ENCODE measurements at regions not wholly inside any gene's neighbourhood (a gene's known extent, or its start where the extent isn't known, plus 50 kb on each side); places are given as distances from the start of the nearest gene placed in this dataset.

DNA sequence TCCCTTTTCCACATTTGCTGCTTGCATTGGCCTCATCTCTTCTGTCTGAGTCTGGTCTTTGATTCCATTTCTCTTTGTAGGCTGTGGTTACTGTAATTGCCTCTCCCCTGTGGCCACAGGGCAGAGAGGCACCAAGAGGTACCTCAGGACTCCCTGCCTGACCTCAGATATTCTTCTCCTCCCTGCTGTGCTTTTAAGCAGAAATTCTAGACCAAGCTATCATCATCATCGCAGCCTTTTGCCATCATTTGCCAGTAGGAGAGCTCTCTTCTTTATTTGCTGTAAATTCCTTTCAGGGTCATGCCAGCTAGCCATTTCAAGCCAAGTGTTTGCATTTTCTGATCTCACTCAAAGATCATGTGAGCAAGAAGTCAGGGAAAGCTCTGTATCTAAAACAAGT, 369.6 kb downstream of the ICE1 start:
- Histone ChIP-seq H3K4me3 (ENCODE audit: low read depth in 1 of 3, low read length in 3 of 3) (no peak overlapping the region), H3K27me3 (ENCODE audit: control insufficient read depth in 3 of 3, insufficient read depth in 3 of 3, low read length in 3 of 3) (no peaks in the 10 kb centered on the region), H3K4me1 (ENCODE audit: control insufficient read depth in 3 of 3, insufficient read depth in 2 of 3, low read depth in 1 of 3, low read length in 2 of 3) (no peaks in the 10 kb centered on the region), H3K9me3 (ENCODE audit: control insufficient read depth in 2 of 2, insufficient read depth in 1 of 2, low read depth in 1 of 2, low read length in 1 of 2) (no peaks in the 10 kb centered on the region), H3K27ac (ENCODE audit: low read depth in 1 of 3, low read length in 2 of 3) (no peak overlapping the region), H3K36me3 (ENCODE audit: control insufficient read depth in 3 of 3, insufficient read depth in 2 of 3, low read depth in 1 of 3, low read length in 3 of 3) (no peaks in the 10 kb centered on the region)
- FAIRE-seq (no peak), DNase-seq (no peak)
- WGBS, 3 donors, result 87 to 92% (median 89%) methylated on average over 1 of the region's 1 CpG

DNA sequence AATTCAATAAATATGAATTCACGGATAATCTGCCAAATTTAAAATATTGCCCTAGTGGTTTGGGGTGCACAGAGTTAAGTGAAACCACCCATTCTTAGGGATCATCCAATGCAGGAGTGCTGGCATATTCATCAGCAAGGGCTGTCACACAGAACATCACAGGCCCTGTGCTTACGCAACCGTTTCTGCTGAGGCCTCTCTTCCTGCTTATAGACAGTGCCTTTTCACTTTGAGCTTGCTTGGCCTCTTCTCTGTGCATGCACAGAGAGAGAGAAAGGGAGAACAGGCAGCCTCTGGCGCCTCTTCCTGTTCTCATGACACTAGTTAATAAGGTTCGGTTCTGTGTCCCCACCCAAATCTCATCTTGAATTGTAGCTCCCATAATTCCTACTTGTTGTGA, 366.3 kb downstream of the ICE1 start:
- 85 to 93% (median 88%) methylated on average over 5 of the region's 5 CpGs for WGBS, 3 donors
- DNase-seq (no peak), FAIRE-seq (no peak)
- H3K4me3 ChIP-seq (ENCODE audit: low read depth in 1 of 3, low read length in 3 of 3), result no peak overlapping the region
- H3K9me3 ChIP-seq (ENCODE audit: control insufficient read depth in 2 of 2, insufficient read depth in 1 of 2, low read depth in 1 of 2, low read length in 1 of 2), result no peaks in the 10 kb centered on the region
- no peak overlapping the region for H3K27ac ChIP-seq (ENCODE audit: low read depth in 1 of 3, low read length in 2 of 3)
- H3K36me3 ChIP-seq (ENCODE audit: control insufficient read depth in 3 of 3, insufficient read depth in 2 of 3, low read depth in 1 of 3, low read length in 3 of 3), result no peaks in the 10 kb centered on the region
- H3K4me1 ChIP-seq (ENCODE audit: control insufficient read depth in 3 of 3, insufficient read depth in 2 of 3, low read depth in 1 of 3, low read length in 2 of 3), result no peaks in the 10 kb centered on the region
- H3K27me3 ChIP-seq (ENCODE audit: control insufficient read depth in 3 of 3, insufficient read depth in 3 of 3, low read length in 3 of 3), result no peaks in the 10 kb centered on the region

DNA sequence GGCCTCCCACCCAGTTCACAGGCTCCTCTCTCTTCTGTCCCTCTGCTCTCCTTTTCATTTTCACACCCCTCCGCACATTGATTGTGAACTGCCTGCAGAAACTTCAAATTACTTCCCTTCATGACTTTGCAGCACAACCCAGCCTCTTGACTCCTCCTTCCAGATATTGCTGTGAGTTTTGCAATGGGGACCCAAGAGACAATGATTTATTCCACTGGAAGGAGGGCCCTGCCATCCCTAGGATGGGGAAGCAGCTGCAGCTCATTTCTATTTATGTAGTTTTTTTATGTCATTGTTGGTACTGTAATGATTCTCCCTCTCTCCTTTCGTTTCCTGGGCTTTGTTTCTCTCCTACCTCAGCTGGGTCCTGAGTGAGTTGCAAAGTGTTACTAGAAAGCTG, 364.9 kb downstream of the ICE1 start:
- no peak for DNase-seq
- 79 to 87% (median 81%) methylated on average over 2 of the region's 2 CpGs for WGBS, 3 donors
- no peak overlapping the region for H3K27ac ChIP-seq (ENCODE audit: low read depth in 1 of 3, low read length in 2 of 3)
- H3K27me3 ChIP-seq (ENCODE audit: control insufficient read depth in 3 of 3, insufficient read depth in 3 of 3, low read length in 3 of 3), result no peaks in the 10 kb centered on the region
- no peak overlapping the region for H3K4me3 ChIP-seq (ENCODE audit: low read depth in 1 of 3, low read length in 3 of 3)
- H3K4me1 ChIP-seq (ENCODE audit: control insufficient read depth in 3 of 3, insufficient read depth in 2 of 3, low read depth in 1 of 3, low read length in 2 of 3), result no peaks in the 10 kb centered on the region
- no peak for FAIRE-seq
- H3K9me3 ChIP-seq (ENCODE audit: control insufficient read depth in 2 of 2, insufficient read depth in 1 of 2, low read depth in 1 of 2, low read length in 1 of 2), result no peaks in the 10 kb centered on the region
- no peaks in the 10 kb centered on the region for H3K36me3 ChIP-seq (ENCODE audit: control insufficient read depth in 3 of 3, insufficient read depth in 2 of 3, low read depth in 1 of 3, low read length in 3 of 3)

DNA sequence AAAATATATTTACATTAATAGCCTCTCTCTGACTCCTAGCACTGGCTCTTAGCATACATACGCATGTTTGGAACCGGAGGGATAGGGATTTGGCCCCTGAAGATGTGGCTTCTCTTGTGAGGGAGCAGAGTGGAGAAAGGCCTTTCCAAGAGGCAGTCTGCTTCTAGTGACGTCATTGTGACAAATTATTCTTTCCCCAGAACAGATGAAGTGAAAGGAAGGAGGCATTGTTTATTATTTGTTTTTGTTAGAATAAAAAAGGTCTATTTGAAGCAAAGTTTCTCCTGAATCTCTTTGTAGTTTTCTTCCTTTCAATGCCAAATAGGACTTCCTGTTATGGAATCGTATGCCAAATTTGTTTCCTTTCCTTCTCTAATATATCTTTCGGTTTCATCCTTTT, 361.6 kb downstream of the ICE1 start:
- H3K27ac ChIP-seq (ENCODE audit: low read depth in 1 of 3, low read length in 2 of 3), result peak overlapping the region in 1 of 3 donors; percentile 45
- H3K9me3 ChIP-seq (ENCODE audit: control insufficient read depth in 2 of 2, insufficient read depth in 1 of 2, low read depth in 1 of 2, low read length in 1 of 2), result no peaks in the 10 kb centered on the region
- 40 to 68% (median 61%) methylated on average over 5 of the region's 5 CpGs for WGBS, 3 donors
- no peak for FAIRE-seq
- no peaks in the 10 kb centered on the region for H3K27me3 ChIP-seq (ENCODE audit: control insufficient read depth in 3 of 3, insufficient read depth in 3 of 3, low read length in 3 of 3)
- DNase-seq, result no peak
- H3K4me1 ChIP-seq (ENCODE audit: control insufficient read depth in 3 of 3, insufficient read depth in 2 of 3, low read depth in 1 of 3, low read length in 2 of 3), result no peaks in the 10 kb centered on the region
- H3K4me3 ChIP-seq (ENCODE audit: low read depth in 1 of 3, low read length in 3 of 3), result no peak overlapping the region
- H3K36me3 ChIP-seq (ENCODE audit: control insufficient read depth in 3 of 3, insufficient read depth in 2 of 3, low read depth in 1 of 3, low read length in 3 of 3), result no peaks in the 10 kb centered on the region

DNA sequence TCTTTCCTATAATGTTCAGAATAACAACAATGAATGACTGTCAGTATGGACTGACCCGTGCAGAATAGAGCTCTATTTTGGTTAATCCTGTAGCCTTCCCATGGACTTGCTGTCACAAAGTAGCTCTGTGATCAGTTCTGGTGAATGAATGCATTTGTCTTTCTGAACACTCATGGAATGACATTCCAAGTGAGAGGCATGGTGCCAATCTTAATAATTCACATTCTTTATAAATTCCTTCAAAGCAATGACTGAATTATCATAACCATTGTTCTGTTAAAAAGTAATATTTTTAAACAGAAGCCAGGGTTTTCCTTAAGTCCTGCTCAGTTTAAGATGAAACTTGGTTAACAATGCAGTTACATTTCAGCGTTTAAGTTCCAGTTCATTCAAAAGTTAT, 360.5 kb downstream of the ICE1 start:
- Histone ChIP-seq H3K4me1 (ENCODE audit: control insufficient read depth in 3 of 3, insufficient read depth in 2 of 3, low read depth in 1 of 3, low read length in 2 of 3) (no peaks in the 10 kb centered on the region), H3K36me3 (ENCODE audit: control insufficient read depth in 3 of 3, insufficient read depth in 2 of 3, low read depth in 1 of 3, low read length in 3 of 3) (no peaks in the 10 kb centered on the region), H3K4me3 (ENCODE audit: low read depth in 1 of 3, low read length in 3 of 3) (no peak overlapping the region), H3K27ac (ENCODE audit: low read depth in 1 of 3, low read length in 2 of 3) (no peak overlapping the region), H3K27me3 (ENCODE audit: control insufficient read depth in 3 of 3, insufficient read depth in 3 of 3, low read length in 3 of 3) (no peaks in the 10 kb centered on the region), H3K9me3 (ENCODE audit: control insufficient read depth in 2 of 2, insufficient read depth in 1 of 2, low read depth in 1 of 2, low read length in 1 of 2) (no peaks in the 10 kb centered on the region)
- 76 to 82% (median 79%) methylated on average over 2 of the region's 2 CpGs for WGBS, 3 donors
- FAIRE-seq, result no peak
- DNase-seq, result no peak

DNA sequence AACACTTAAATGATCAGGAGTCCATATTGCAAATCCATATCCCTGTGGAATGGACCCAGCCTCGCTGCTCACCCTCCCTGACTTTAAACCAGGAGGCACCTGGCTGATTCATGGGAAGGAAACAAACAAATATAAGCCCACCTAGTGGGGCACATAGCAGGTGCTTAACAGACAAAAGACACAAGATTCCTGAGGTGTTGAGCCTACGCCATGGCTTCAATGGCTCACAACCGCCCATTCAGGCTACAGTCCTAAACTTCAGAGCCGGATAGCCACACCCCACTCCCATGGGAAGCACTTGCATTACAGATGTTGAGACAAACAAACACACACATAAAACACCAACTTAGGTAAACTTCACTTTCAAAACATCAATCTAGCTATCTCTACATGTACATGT, 359.9 kb downstream of the ICE1 start:
- Histone ChIP-seq H3K27ac (ENCODE audit: low read depth in 1 of 3, low read length in 2 of 3) (no peak overlapping the region), H3K27me3 (ENCODE audit: control insufficient read depth in 3 of 3, insufficient read depth in 3 of 3, low read length in 3 of 3) (no peaks in the 10 kb centered on the region), H3K4me3 (ENCODE audit: low read depth in 1 of 3, low read length in 3 of 3) (no peak overlapping the region), H3K9me3 (ENCODE audit: control insufficient read depth in 2 of 2, insufficient read depth in 1 of 2, low read depth in 1 of 2, low read length in 1 of 2) (no peaks in the 10 kb centered on the region), H3K36me3 (ENCODE audit: control insufficient read depth in 3 of 3, insufficient read depth in 2 of 3, low read depth in 1 of 3, low read length in 3 of 3) (no peaks in the 10 kb centered on the region), H3K4me1 (ENCODE audit: control insufficient read depth in 3 of 3, insufficient read depth in 2 of 3, low read depth in 1 of 3, low read length in 2 of 3) (no peaks in the 10 kb centered on the region)
- 84 to 94% (median 90%) methylated on average over 4 of the region's 4 CpGs for WGBS, 3 donors
- DNase-seq (no peak), FAIRE-seq (no peak)

DNA sequence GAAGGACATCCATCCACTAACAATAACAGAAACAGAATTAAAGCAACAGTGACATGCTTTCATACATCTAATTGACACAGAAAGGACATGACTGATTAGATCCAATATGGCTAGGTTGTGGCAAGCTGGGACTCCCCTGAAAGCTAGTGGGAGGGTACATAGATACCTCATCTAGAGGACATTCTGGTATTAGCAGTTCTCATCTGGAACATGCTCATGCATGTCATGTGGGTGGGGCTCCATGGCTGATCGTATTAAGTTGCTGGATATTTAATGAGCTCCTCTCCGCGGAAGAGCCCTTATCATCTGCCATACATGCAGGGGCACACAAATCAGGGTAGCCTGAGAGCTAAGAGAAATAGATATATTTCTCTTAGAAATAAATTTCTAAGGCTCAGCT, 358.9 kb downstream of the ICE1 start:
- WGBS, 3 donors, result 77 to 87% (median 80%) methylated on average over 3 of the region's 3 CpGs
- no peak for FAIRE-seq
- no peak for DNase-seq

DNA sequence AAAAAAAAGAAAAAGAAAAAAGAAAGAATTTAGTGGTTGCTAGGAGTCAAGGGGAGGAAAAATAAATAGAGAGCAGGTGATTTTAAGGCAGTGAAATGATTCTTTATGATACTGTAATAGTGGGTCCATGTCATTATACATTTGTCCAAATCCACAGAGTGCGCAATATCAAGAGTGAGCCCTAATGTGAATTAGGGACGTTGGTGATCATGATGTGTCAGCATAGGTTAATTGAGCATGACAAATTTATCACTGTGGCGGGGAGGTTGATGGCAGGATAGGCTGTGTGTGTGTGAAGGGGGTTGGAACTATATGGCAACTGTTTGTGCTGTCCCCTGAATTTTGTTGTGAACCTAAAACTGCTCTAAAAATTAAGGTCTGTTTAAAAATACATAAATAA, 357.8 kb downstream of the ICE1 start:
- DNase-seq (no peak), FAIRE-seq (no peak)
- Histone ChIP-seq H3K4me1 (ENCODE audit: control insufficient read depth in 3 of 3, insufficient read depth in 2 of 3, low read depth in 1 of 3, low read length in 2 of 3) (no peaks in the 10 kb centered on the region), H3K36me3 (ENCODE audit: control insufficient read depth in 3 of 3, insufficient read depth in 2 of 3, low read depth in 1 of 3, low read length in 3 of 3) (no peaks in the 10 kb centered on the region), H3K9me3 (ENCODE audit: control insufficient read depth in 2 of 2, insufficient read depth in 1 of 2, low read depth in 1 of 2, low read length in 1 of 2) (no peaks in the 10 kb centered on the region), H3K27ac (ENCODE audit: low read depth in 1 of 3, low read length in 2 of 3) (no peak overlapping the region), H3K4me3 (ENCODE audit: low read depth in 1 of 3, low read length in 3 of 3) (no peak overlapping the region), H3K27me3 (ENCODE audit: control insufficient read depth in 3 of 3, insufficient read depth in 3 of 3, low read length in 3 of 3) (no peaks in the 10 kb centered on the region)
- WGBS, 3 donors, result 70 to 74% (median 73%) methylated on average over 3 of the region's 3 CpGs

More for the DNA sequence above, 358.9 kb downstream of the ICE1 start:
- no peak overlapping the region for H3K4me3 ChIP-seq (ENCODE audit: low read depth in 1 of 3, low read length in 3 of 3)
- no peaks in the 10 kb centered on the region for H3K9me3 ChIP-seq (ENCODE audit: control insufficient read depth in 2 of 2, insufficient read depth in 1 of 2, low read depth in 1 of 2, low read length in 1 of 2)
- no peaks in the 10 kb centered on the region for H3K4me1 ChIP-seq (ENCODE audit: control insufficient read depth in 3 of 3, insufficient read depth in 2 of 3, low read depth in 1 of 3, low read length in 2 of 3)
- H3K27ac ChIP-seq (ENCODE audit: low read depth in 1 of 3, low read length in 2 of 3), result no peak overlapping the region
- H3K27me3 ChIP-seq (ENCODE audit: control insufficient read depth in 3 of 3, insufficient read depth in 3 of 3, low read length in 3 of 3), result no peaks in the 10 kb centered on the region
- H3K36me3 ChIP-seq (ENCODE audit: control insufficient read depth in 3 of 3, insufficient read depth in 2 of 3, low read depth in 1 of 3, low read length in 3 of 3), result no peaks in the 10 kb centered on the region

DNA sequence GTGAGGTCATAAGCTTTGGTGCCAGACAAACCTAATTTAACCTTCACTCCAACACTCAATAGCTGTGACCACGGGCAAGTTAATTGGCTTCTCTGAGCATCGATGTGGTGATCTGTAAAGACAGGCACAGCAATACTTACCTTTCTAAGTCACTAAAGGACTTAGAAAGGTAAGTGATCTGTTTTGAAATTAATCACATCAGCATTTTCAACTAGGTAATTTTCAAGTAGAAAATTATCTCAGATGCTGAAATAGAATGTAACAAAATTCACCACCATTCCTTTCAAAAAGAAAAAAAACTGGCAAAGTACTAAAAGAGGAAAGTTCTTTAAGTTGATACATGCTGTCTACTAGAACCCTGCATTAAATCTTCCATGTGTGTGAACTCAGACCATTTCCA, 354.5 kb downstream of the ICE1 start:
- DNase-seq, result no peak
- no peaks in the 10 kb centered on the region for H3K36me3 ChIP-seq (ENCODE audit: control insufficient read depth in 3 of 3, insufficient read depth in 2 of 3, low read depth in 1 of 3, low read length in 3 of 3)
- H3K9me3 ChIP-seq (ENCODE audit: control insufficient read depth in 2 of 2, insufficient read depth in 1 of 2, low read depth in 1 of 2, low read length in 1 of 2), result no peaks in the 10 kb centered on the region
- no peak overlapping the region for H3K27ac ChIP-seq (ENCODE audit: low read depth in 1 of 3, low read length in 2 of 3)
- no peaks in the 10 kb centered on the region for H3K4me1 ChIP-seq (ENCODE audit: control insufficient read depth in 3 of 3, insufficient read depth in 2 of 3, low read depth in 1 of 3, low read length in 2 of 3)
- H3K4me3 ChIP-seq (ENCODE audit: low read depth in 1 of 3, low read length in 3 of 3), result no peak overlapping the region
- no peak for FAIRE-seq
- 77 to 83% (median 78%) methylated on average over 2 of the region's 2 CpGs for WGBS, 3 donors
- no peaks in the 10 kb centered on the region for H3K27me3 ChIP-seq (ENCODE audit: control insufficient read depth in 3 of 3, insufficient read depth in 3 of 3, low read length in 3 of 3)

Measured in small intestine (tissue), 7 donors.